SK-N-SH treated with all-trans-retinoic acid at 6 μM for 48 hours (cell line): ENCODE measurements at regions not wholly inside any gene's neighbourhood (a gene's known extent, or its start where the extent isn't known, plus 50 kb on each side); places are given as distances from the start of the nearest gene placed in this dataset.

Experiments
- ARNTL ChIP-seq: fragments of 450-650 bp; formaldehyde crosslinking; IDR thresholded peaks from 2 replicates; pipeline ENCODE4 v1.5.0; 2020; ENCODE audit warnings: low read depth, mild to moderate bottlenecking, moderate library complexity, borderline replicate concordance
- CSDC2 ChIP-seq: fragments of 250-450 bp; sonication (Bioruptor Pico); IDR thresholded peaks from 2 replicates; pipeline ENCODE4 v1.5.0; 2020; ENCODE audit warnings: mild to moderate bottlenecking, moderate library complexity
- GLIS3 ChIP-seq: fragments of 250-450 bp; sonication (Bioruptor Pico); IDR thresholded peaks from 2 replicates; pipeline ENCODE4 v1.5.0; 2020; ENCODE audit warnings: mild to moderate bottlenecking, moderate library complexity
- PPARA ChIP-seq: fragments of 250-450 bp; sonication (Bioruptor Pico); IDR thresholded peaks from 2 replicates; pipeline ENCODE4 v1.5.0; 2020; ENCODE audit warnings: mild to moderate bottlenecking, borderline replicate concordance
- TF ChIP-seq, protein P1 (sequence below): fragments of 250-450 bp; sonication (Bioruptor Pico); IDR thresholded peaks from 2 replicates; pipeline ENCODE4 v1.8.0; 2020; ENCODE audit warnings: mild to moderate bottlenecking, moderate library complexity, borderline replicate concordance

DNA sequence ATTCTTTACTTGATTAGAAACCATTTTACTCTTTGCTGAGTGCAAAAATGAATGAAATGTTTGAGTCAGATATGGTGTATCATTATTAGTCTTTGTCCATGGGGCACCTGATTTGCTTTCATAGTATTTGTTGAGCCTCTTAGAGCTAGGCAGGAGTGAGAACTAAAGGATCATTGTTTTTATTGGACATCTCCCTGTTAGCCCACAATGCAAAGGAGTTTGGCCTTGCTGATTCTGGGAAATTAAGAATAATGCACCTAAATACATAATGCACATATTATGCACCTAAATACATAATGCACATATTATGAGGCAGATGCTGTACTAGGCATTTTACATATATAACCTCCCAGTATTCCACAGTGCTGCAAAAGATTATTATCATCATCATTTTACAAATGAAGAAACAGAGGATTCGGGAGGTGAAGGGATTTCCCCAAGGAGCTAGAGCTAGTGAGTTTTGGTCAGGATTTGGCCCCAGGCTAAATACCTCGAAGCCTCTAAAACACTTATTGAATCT is 113.0 kb upstream of the LIFR start:
- no peak for TF ChIP-seq ARNTL (CRISPR knock-in tag)
- TF ChIP-seq, protein P1, sequence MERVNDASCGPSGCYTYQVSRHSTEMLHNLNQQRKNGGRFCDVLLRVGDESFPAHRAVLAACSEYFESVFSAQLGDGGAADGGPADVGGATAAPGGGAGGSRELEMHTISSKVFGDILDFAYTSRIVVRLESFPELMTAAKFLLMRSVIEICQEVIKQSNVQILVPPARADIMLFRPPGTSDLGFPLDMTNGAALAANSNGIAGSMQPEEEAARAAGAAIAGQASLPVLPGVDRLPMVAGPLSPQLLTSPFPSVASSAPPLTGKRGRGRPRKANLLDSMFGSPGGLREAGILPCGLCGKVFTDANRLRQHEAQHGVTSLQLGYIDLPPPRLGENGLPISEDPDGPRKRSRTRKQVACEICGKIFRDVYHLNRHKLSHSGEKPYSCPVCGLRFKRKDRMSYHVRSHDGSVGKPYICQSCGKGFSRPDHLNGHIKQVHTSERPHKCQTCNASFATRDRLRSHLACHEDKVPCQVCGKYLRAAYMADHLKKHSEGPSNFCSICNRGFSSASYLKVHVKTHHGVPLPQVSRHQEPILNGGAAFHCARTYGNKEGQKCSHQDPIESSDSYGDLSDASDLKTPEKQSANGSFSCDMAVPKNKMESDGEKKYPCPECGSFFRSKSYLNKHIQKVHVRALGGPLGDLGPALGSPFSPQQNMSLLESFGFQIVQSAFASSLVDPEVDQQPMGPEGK = no peak
- TF ChIP-seq GLIS3 (CRISPR knock-in tag) = no peak
- no peak for TF ChIP-seq CSDC2 (CRISPR knock-in tag)
- TF ChIP-seq PPARA = no peak
